Tibial artery (tissue), 4 donors: ENCODE measurements at regions not wholly inside any gene's neighbourhood (a gene's known extent, or its start where the extent isn't known, plus 50 kb on each side); places are given as distances from the start of the nearest gene placed in this dataset.

Source experiments
- DNase-seq, 2 donors: peaks; one replicate each; pipeline ENCODE4 v3.0.0-alpha.2; 2019
- H3K27ac ChIP-seq, 2 donors: fragments of 200-600 bp; sonication (generic) in 1 of 2; 1 replicate in 1 of 2; 2 replicates in 1 of 2; pipeline ENCODE4 v1.5.1; 2018 to 2019; ENCODE audit warnings: mild to moderate bottlenecking in 1 of 2
- H3K27me3 ChIP-seq, 2 donors: fragments of 200-600 bp; sonication (generic) in 1 of 2; one replicate each; pipeline versions ENCODE4 v1.5.1 to v1.6.0; 2016 to 2019
- H3K36me3 ChIP-seq, 3 donors: fragments of 200-600 bp; sonication (generic) in 2 of 3; one replicate each; pipeline ENCODE4 v1.5.1; 2016 to 2019; ENCODE audit warnings: mild to moderate bottlenecking in 2 of 3
- H3K4me1 ChIP-seq, 4 donors: fragments of 200-600 bp; sonication (generic) in 2 of 4; 1 replicate in 3 of 4; 2 replicates in 1 of 4; pipeline ENCODE4 v1.5.1; 2016 to 2019
- H3K4me3 ChIP-seq, 2 donors: fragments of 200-600 bp; sonication (generic) in 1 of 2; 1 replicate in 1 of 2; 2 replicates in 1 of 2; pipeline ENCODE4 v1.5.1; 2018 to 2019; ENCODE audit warnings: mild to moderate bottlenecking in 2 of 2
- H3K9me3 ChIP-seq, 3 donors: fragments of 200-600 bp; sonication (generic) in 1 of 3; one replicate each; pipeline ENCODE4 v1.5.1; 2016 to 2019
- CTCF ChIP-seq, 2 experiments: fragments of 200-600 bp in 1 of 2; fragments of 450-650 bp in 1 of 2; IDR thresholded peaks; one replicate each; pipeline ENCODE4 v1.5.1; 2017 to 2019; ENCODE audit warnings: antibody characterized with exemption in 2 of 2, mild to moderate bottlenecking in 1 of 2, moderate library complexity in 1 of 2
- intact Hi-C: fragments of 100-400 bp; cut with DNase I; formaldehyde crosslinking; loops from one replicate; pipeline ENCODE4 v1.15.0; 2023; ENCODE audit warnings: low total_unique reads

- Histone ChIP-seq H3K9me3 (no peaks in the 10 kb centered on the region), H3K4me3 (no peak overlapping the region), H3K36me3 (no peaks in the 10 kb centered on the region), H3K27me3 (no peaks in the 10 kb centered on the region), H3K27ac (no peak overlapping the region), H3K4me1 (peaks cover 0 to 21% (median 3%) of the 10 kb centered on the region in 4 donors)
- TF ChIP-seq CTCF (IDR thresholded peaks at IDR 0.05), result no peak
- intact Hi-C loops, result no loop called here
- no peak for DNase-seq
Measured at GRCh38 chr4:41461780-41462307, 76.1 kb upstream of the LIMCH1 start.

GRCh38 chr4:41465146-41465761 lies 72.7 kb upstream of the LIMCH1 start:
- Histone ChIP-seq H3K4me1 (peaks cover 0 to 30% (median 3%) of the 10 kb centered on the region in 4 donors), H3K27ac (no peak overlapping the region), H3K9me3 (no peaks in the 10 kb centered on the region), H3K36me3 (no peaks in the 10 kb centered on the region), H3K4me3 (no peak overlapping the region), H3K27me3 (no peaks in the 10 kb centered on the region)
- TF ChIP-seq CTCF (IDR thresholded peaks at IDR 0.05), result no peak
- intact Hi-C loops, result no loop called here
- DNase-seq, result no peak

- intact Hi-C loops, result no loop called here
- no peak overlapping the region for H3K27ac ChIP-seq
- no peak for DNase-seq
Measured at GRCh38 chr4:41466249-41466648, 71.7 kb upstream of the LIMCH1 start.

GRCh38 chr4:41468122-41468521 lies 69.8 kb upstream of the LIMCH1 start:
- H3K4me1 ChIP-seq, result peaks cover 0 to 48% (median 12%) of the 10 kb centered on the region in 4 donors
- no peaks in the 10 kb centered on the region for H3K36me3 ChIP-seq
- no peak overlapping the region for H3K27ac ChIP-seq
- no peak overlapping the region for H3K4me3 ChIP-seq
- DNase-seq, result no peak
- no peaks in the 10 kb centered on the region for H3K9me3 ChIP-seq
- intact Hi-C loops, result no loop called here
- no peak for TF ChIP-seq CTCF (IDR thresholded peaks at IDR 0.05)
- no peaks in the 10 kb centered on the region for H3K27me3 ChIP-seq

More at GRCh38 chr4:41466249-41466648, 71.7 kb upstream of the LIMCH1 start:
- TF ChIP-seq CTCF (IDR thresholded peaks at IDR 0.05), result no peak
- Histone ChIP-seq H3K27me3 (no peaks in the 10 kb centered on the region), H3K4me1 (peaks cover 0 to 40% (median 5%) of the 10 kb centered on the region in 4 donors), H3K36me3 (no peaks in the 10 kb centered on the region), H3K9me3 (no peaks in the 10 kb centered on the region), H3K4me3 (no peak overlapping the region)

- Histone ChIP-seq H3K4me3 (no peak overlapping the region), H3K27me3 (no peaks in the 10 kb centered on the region), H3K36me3 (no peaks in the 10 kb centered on the region), H3K4me1 (peaks cover 0 to 45% (median 14%) of the 10 kb centered on the region in 4 donors), H3K27ac (peak overlapping the region in 1 of 2 donors; percentile 29), H3K9me3 (no peaks in the 10 kb centered on the region)
- no peak for DNase-seq
- intact Hi-C loops, result no loop called here
- no peak for TF ChIP-seq CTCF (IDR thresholded peaks at IDR 0.05)
Measured at GRCh38 chr4:41471126-41472071, 66.6 kb upstream of the LIMCH1 start.
